ENCODE measurements at regions not wholly inside any gene's neighbourhood (a gene's known extent, or its start where the extent isn't known, plus 50 kb on each side); places are given as distances from the start of the nearest gene placed in this dataset.

DNA sequence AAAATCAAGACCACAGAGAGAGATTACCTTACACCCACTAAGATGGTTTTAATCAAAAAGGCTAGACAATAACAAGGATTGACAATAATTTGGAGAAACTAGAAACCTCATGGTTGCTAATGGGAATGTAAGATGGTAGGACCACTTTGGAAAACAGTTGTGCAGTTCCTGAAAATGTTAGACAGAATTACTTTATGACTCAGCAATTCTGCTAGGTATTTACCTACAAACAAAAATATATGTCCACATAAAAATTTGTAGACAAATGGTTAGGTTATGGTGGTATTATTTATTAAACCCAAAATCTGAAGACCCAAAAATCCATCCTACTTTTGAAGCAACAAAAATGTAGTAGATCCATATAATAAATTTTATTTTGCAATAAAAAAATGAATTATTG, 1027.0 kb upstream of the ADGRL3 start:
- TF ChIP-seq POLR2A (IDR thresholded peaks at IDR 0.05; ENCODE audit: control extremely low read depth in 1 of 2, low read depth in 2 of 2, low read length in 2 of 2) (no peak), RXRA (IDR thresholded peaks at IDR 0.05; ENCODE audit: insufficient read depth, low read depth, low read length) (no peak), GABPA (IDR thresholded peaks at IDR 0.05; ENCODE audit: borderline replicate concordance, insufficient read depth, low read length) (no peak), SP1 (IDR thresholded peaks at IDR 0.05; ENCODE audit: low read depth, low read length) (no peak), JUND (IDR thresholded peaks at IDR 0.05; ENCODE audit: low read length) (no peak), EZH2 (IDR thresholded peaks at IDR 0.05; ENCODE audit: low read depth, low read length, severe bottlenecking) (no peak), TEAD4 (IDR thresholded peaks at IDR 0.05; ENCODE audit: low read depth, low read length) (no peak)
- TF ChIP-seq, protein P1, sequence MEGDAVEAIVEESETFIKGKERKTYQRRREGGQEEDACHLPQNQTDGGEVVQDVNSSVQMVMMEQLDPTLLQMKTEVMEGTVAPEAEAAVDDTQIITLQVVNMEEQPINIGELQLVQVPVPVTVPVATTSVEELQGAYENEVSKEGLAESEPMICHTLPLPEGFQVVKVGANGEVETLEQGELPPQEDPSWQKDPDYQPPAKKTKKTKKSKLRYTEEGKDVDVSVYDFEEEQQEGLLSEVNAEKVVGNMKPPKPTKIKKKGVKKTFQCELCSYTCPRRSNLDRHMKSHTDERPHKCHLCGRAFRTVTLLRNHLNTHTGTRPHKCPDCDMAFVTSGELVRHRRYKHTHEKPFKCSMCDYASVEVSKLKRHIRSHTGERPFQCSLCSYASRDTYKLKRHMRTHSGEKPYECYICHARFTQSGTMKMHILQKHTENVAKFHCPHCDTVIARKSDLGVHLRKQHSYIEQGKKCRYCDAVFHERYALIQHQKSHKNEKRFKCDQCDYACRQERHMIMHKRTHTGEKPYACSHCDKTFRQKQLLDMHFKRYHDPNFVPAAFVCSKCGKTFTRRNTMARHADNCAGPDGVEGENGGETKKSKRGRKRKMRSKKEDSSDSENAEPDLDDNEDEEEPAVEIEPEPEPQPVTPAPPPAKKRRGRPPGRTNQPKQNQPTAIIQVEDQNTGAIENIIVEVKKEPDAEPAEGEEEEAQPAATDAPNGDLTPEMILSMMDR (IDR thresholded peaks at IDR 0.05; ENCODE audit: control extremely low read depth in 1 of 3, insufficient read depth in 1 of 3, low read depth in 1 of 3, low read length in 3 of 3): no peak
